Pancreas (tissue), 10 donors: ENCODE measurements at regions not wholly inside any gene's neighbourhood (a gene's known extent, or its start where the extent isn't known, plus 50 kb on each side); places are given as distances from the start of the nearest gene placed in this dataset.

Experiments used
- ATAC-seq, 4 donors: fragments of 200-7000 bp; cut with Tn5 transposase; one replicate each; pipeline versions ENCODE4 v1.8.0 to v1.9.1; 2020; ENCODE audit warnings: mild to moderate bottlenecking in 4 of 4, moderate library complexity in 4 of 4
- DNase-seq, 6 donors: peaks; one replicate each; pipeline ENCODE4 v3.0.0-alpha.2; 2020
- FAIRE-seq: peaks from 2 replicates; lab custom pipeline; 2012; peaks lifted over from hg19 to GRCh38; lab: Jason Lieb, UNC
- H3K27ac ChIP-seq, 4 donors: fragments of 200-600 bp; sonication (generic); 1 replicate in 3 of 4; 2 replicates in 1 of 4; pipeline versions ENCODE4 v1.5.0 to v1.8.0; 2020
- H3K27me3 ChIP-seq, 4 donors: fragments of 200-600 bp; one replicate each; pipeline ENCODE4 v1.8.0; 2021
- H3K36me3 ChIP-seq, 3 donors: fragments of 200-600 bp; sonication (generic) in 1 of 3; one replicate each; pipeline versions ENCODE4 v1.5.0 to v1.8.0; 2020 to 2021
- H3K4me1 ChIP-seq, 3 donors: fragments of 200-600 bp; one replicate each; pipeline ENCODE4 v1.8.0; 2021
- H3K4me3 ChIP-seq, 4 donors: fragments of 200-600 bp; sonication (generic) in 2 of 4; one replicate each; pipeline versions ENCODE4 v1.5.0 to v1.8.0; 2020 to 2021
- H3K9me3 ChIP-seq, 4 donors: fragments of 200-600 bp; one replicate each; pipeline ENCODE4 v1.8.0; 2021
- WGBS, 2 donors: extraction: QIAGEN DNeasy Blood & Tissue Kit; methylation state at CpG; one replicate each; pipeline ENCODE4 v1.1.7; 2013; 5-methylcytosine and 5-hydroxymethylcytosine counted together
- intact Hi-C, 3 donors: fragments of 100-400 bp; cut with DNase I; formaldehyde crosslinking; loops; one replicate each; pipeline versions ENCODE4 v1.11.1 to v1.14.2; 2022
- TF ChIP-seq, protein P1 (sequence below), 4 donors: fragments of 200-600 bp; sonication (generic) in 3 of 4; IDR thresholded peaks; one replicate each; pipeline versions ENCODE4 v1.5.0 to v1.8.0; 2021; ENCODE audit warnings: antibody characterized with exemption in 4 of 4
- donor health status: healthy with polysubstance abuse.
- donor health status: DM: no; HTN: no; CAD: no; lungs with moderate emphysema.
- donor health status: DM: no; HTN: no; CAD: no.
- donor health status: control.
- donor health status: control.
- donor health status: Bipolar disorder and iron deficiency.
- donor health status: DM: yes; HTN: yes; CAD: no.
- donor health status: DM: no; HTN: no; CAD: no.
- donor health status: DM: no; HTN: no; CAD: no.
- donor health status: DM: yes; HTN: yes; CAD: no.

- intact Hi-C loops: no loop called here
- Histone ChIP-seq H3K4me3 (no peak overlapping the region), H3K9me3 (no peaks in the 10 kb centered on the region), H3K36me3 (no peaks in the 10 kb centered on the region), H3K27ac (no peak overlapping the region), H3K27me3 (no peaks in the 10 kb centered on the region), H3K4me1 (no peaks in the 10 kb centered on the region)
- WGBS, 2 donors: 64 to 81% methylated on average over 4 of the region's 4 CpGs
- FAIRE-seq (no peak), DNase-seq (no peak), ATAC-seq (peak in 3 of 4 donors; percentile 48 to 50 (median 48))
- TF ChIP-seq, protein P1, sequence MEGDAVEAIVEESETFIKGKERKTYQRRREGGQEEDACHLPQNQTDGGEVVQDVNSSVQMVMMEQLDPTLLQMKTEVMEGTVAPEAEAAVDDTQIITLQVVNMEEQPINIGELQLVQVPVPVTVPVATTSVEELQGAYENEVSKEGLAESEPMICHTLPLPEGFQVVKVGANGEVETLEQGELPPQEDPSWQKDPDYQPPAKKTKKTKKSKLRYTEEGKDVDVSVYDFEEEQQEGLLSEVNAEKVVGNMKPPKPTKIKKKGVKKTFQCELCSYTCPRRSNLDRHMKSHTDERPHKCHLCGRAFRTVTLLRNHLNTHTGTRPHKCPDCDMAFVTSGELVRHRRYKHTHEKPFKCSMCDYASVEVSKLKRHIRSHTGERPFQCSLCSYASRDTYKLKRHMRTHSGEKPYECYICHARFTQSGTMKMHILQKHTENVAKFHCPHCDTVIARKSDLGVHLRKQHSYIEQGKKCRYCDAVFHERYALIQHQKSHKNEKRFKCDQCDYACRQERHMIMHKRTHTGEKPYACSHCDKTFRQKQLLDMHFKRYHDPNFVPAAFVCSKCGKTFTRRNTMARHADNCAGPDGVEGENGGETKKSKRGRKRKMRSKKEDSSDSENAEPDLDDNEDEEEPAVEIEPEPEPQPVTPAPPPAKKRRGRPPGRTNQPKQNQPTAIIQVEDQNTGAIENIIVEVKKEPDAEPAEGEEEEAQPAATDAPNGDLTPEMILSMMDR (IDR thresholded peaks at IDR 0.05): no peak
Measured at GRCh38 chr9:109969011-109969410, 189.0 kb downstream of the PALM2AKAP2 start.

DNA sequence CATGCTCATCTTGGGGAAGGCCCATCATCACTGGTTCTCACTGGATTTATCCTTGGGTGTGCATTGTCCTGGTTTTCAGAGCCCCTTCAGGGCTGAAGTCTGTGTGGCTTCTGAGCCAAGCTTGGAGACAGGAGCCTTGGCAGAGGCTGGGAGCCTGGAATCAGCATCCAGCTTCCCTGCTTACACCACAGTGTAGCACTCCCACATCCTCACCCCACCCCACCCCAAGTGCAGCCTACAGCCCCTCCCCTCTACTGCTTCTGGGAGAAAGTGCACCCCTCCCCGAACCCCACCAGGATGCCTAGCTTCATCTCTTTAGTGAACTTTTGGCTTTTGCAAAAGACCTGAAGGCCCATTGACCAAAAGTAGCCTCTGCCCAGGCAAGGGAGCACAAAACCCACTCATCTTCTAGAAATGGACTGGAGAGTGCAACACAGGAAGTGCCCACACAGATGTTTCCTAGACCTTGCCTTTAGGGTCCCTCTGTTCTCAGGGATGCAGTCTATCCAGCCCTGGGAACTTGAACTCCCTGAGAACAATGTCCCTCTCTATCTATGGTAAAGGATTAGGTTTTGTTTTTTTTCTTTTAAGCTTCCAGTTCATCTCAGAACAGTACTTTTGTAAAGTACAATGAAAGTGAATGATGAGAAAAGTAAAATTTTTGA lies 189.7 kb downstream of the PALM2AKAP2 start:
- Histone ChIP-seq H3K9me3 (no peaks in the 10 kb centered on the region), H3K36me3 (no peaks in the 10 kb centered on the region), H3K27me3 (no peaks in the 10 kb centered on the region), H3K4me3 (no peak overlapping the region), H3K4me1 (no peaks in the 10 kb centered on the region), H3K27ac (no peak overlapping the region)
- no peak for FAIRE-seq
- no peak for DNase-seq
- intact Hi-C loops: no loop called here
- no peak for ATAC-seq
- WGBS, 2 donors: 67 to 73% methylated on average over 1 of the region's 1 CpG
- TF ChIP-seq, protein P1 (IDR thresholded peaks at IDR 0.05): no peak

DNA sequence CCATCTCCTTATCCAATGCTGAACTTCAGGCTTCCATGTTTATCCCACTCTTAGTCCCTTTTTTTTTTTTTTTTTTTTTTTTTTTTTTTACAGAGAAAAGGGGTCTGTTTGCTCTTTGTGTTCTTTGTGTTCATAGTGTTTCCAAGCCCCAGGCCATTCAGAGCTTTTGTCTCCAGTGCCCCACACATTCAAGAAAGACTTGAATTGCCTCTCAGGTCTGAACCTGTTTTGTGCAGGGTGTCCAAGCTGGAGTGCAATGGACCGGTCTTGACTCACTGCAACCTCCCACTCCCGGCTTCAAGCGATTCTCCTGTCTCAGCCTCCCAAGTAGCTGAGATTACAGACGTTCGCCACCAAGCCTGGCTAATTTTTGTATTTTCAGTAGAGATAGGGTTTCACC lies 191.2 kb downstream of the PALM2AKAP2 start:
- Histone ChIP-seq H3K4me3 (no peak overlapping the region), H3K4me1 (no peaks in the 10 kb centered on the region), H3K36me3 (no peaks in the 10 kb centered on the region), H3K27me3 (no peaks in the 10 kb centered on the region), H3K9me3 (no peaks in the 10 kb centered on the region), H3K27ac (no peak overlapping the region)
- no peak for FAIRE-seq
- no peak for ATAC-seq
- TF ChIP-seq, protein P1 (IDR thresholded peaks at IDR 0.05): no peak
- intact Hi-C loops: no loop called here
- WGBS, 2 donors: 90 to 94% methylated on average over 5 of the region's 5 CpGs
- no peak for DNase-seq

GRCh38 chr9:109972026-109972882 lies 192.3 kb downstream of the PALM2AKAP2 start:
- Histone ChIP-seq H3K27ac (no peak overlapping the region), H3K9me3 (no peaks in the 10 kb centered on the region), H3K36me3 (no peaks in the 10 kb centered on the region), H3K4me3 (no peak overlapping the region), H3K27me3 (no peaks in the 10 kb centered on the region), H3K4me1 (no peaks in the 10 kb centered on the region)
- DNase-seq: no peak
- intact Hi-C loops: no loop called here
- TF ChIP-seq, protein P1 (IDR thresholded peaks at IDR 0.05): no peak
- peak in 2 of 4 donors; percentile 65 to 71 for ATAC-seq
- no peak for FAIRE-seq
- WGBS, 2 donors: 72 to 74% methylated on average over 6 of the region's 6 CpGs

GRCh38 chr9:109973336-109973735 lies 193.3 kb downstream of the PALM2AKAP2 start:
- intact Hi-C loops: no loop called here
- TF ChIP-seq, protein P1 (IDR thresholded peaks at IDR 0.05): no peak
- Histone ChIP-seq H3K4me3 (no peak overlapping the region), H3K4me1 (no peaks in the 10 kb centered on the region), H3K9me3 (no peaks in the 10 kb centered on the region), H3K36me3 (no peaks in the 10 kb centered on the region), H3K27ac (no peak overlapping the region), H3K27me3 (no peaks in the 10 kb centered on the region)
- no peak for ATAC-seq
- whole genome bisulfite sequencing, 2 donors: 63 to 65% methylated on average over 1 of the region's 1 CpG
- no peak for FAIRE-seq
- DNase-seq: no peak
